KMS-11 (cell line): ENCODE measurements at regions not wholly inside any gene's neighbourhood (a gene's known extent, or its start where the extent isn't known, plus 50 kb on each side); places are given as distances from the start of the nearest gene placed in this dataset.

Source experiments
- H2AFZ ChIP-seq: fragments of 200-600 bp; sonication (generic); 2 replicates; pipeline ENCODE4 v1.6.1; 2016; ENCODE audit warnings: antibody characterized with exemption, mixed run types, low read depth
- H3K27ac ChIP-seq: fragments of 200-600 bp; sonication (generic); 2 replicates; pipeline ENCODE4 v1.6.1; 2016; ENCODE audit warnings: mild to moderate bottlenecking, mixed run types
- H3K27me3 ChIP-seq: fragments of 200-600 bp; sonication (generic); 2 replicates; pipeline ENCODE4 v1.6.1; 2017; ENCODE audit warnings: mild to moderate bottlenecking, low read depth, mixed run types, moderate library complexity; ENCODE audit not compliant: insufficient read depth
- H3K36me3 ChIP-seq: fragments of 200-600 bp; sonication (generic); 2 replicates; pipeline ENCODE4 v1.6.1; 2017; ENCODE audit warnings: mild to moderate bottlenecking, mixed run types; ENCODE audit not compliant: insufficient read depth
- H3K4me1 ChIP-seq: fragments of 200-600 bp; sonication (generic); 2 replicates; pipeline ENCODE4 v1.6.1; 2016; ENCODE audit warnings: mild to moderate bottlenecking, low read depth, mixed run types; ENCODE audit not compliant: poor library complexity, severe bottlenecking
- H3K4me2 ChIP-seq: fragments of 200-600 bp; sonication (generic); 2 replicates; pipeline ENCODE4 v1.7.0; 2016; ENCODE audit warnings: mild to moderate bottlenecking, mixed run types
- H3K4me3 ChIP-seq: fragments of 200-600 bp; sonication (generic); IDR thresholded peaks from 2 replicates; pipeline ENCODE4 v1.6.1; 2017; ENCODE audit warnings: low read depth, low read length, mixed read lengths; ENCODE audit not compliant: insufficient read depth
- H3K79me2 ChIP-seq: fragments of 200-600 bp; sonication (generic); 2 replicates; pipeline ENCODE4 v1.6.1; 2016; ENCODE audit warnings: low read depth, mixed run types; ENCODE audit not compliant: insufficient read depth
- H3K9ac ChIP-seq: fragments of 200-600 bp; sonication (generic); 2 replicates; pipeline ENCODE4 v1.6.1; 2016; ENCODE audit warnings: mild to moderate bottlenecking, mixed run types
- H4K20me1 ChIP-seq: fragments of 200-600 bp; sonication (generic); 2 replicates; pipeline ENCODE4 v1.6.1; 2016; ENCODE audit warnings: mild to moderate bottlenecking, mixed run types; ENCODE audit not compliant: insufficient read depth
- TF ChIP-seq, protein P1 (sequence below): fragments of 200-600 bp; sonication (generic); conservative IDR thresholded peaks from 2 replicates; pipeline ENCODE4 v1.6.1; 2017; ENCODE audit warnings: low read depth, mild to moderate bottlenecking, antibody characterized with exemption, low read length, moderate library complexity, mixed read lengths

DNA sequence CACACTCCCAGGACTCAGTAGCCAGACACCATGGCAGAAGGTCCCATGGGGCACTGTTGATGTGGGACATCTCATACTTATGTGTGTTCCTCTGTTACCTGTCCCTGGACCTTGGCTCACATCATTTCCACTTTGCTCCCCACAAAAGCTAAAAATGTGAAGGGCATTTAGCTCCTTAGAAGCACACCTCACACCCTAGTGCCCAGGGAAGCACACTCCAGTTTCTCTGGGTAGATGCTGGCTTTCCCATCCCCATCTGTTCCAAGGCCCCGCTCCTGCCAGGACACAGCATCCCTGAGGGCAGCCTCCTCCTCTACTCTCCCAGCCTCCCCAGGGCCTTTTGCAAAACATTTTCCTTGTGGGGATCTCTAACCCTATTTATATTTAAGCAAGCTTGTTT lies 572.4 kb upstream of the MGMT start:
- Histone ChIP-seq H3K9ac (no peak overlapping the region), H3K4me2 (no peak overlapping the region), H3K4me3 (no peak overlapping the region), H3K27me3 (no peaks in the 10 kb centered on the region), H3K36me3 (no peaks in the 10 kb centered on the region), H3K79me2 (no peaks in the 10 kb centered on the region), H3K27ac (no peak overlapping the region), H3K4me1 (peaks cover 9% of the 10 kb centered on the region), H2AFZ (no peak overlapping the region), H4K20me1 (no peaks in the 10 kb centered on the region)
- TF ChIP-seq, protein P1, sequence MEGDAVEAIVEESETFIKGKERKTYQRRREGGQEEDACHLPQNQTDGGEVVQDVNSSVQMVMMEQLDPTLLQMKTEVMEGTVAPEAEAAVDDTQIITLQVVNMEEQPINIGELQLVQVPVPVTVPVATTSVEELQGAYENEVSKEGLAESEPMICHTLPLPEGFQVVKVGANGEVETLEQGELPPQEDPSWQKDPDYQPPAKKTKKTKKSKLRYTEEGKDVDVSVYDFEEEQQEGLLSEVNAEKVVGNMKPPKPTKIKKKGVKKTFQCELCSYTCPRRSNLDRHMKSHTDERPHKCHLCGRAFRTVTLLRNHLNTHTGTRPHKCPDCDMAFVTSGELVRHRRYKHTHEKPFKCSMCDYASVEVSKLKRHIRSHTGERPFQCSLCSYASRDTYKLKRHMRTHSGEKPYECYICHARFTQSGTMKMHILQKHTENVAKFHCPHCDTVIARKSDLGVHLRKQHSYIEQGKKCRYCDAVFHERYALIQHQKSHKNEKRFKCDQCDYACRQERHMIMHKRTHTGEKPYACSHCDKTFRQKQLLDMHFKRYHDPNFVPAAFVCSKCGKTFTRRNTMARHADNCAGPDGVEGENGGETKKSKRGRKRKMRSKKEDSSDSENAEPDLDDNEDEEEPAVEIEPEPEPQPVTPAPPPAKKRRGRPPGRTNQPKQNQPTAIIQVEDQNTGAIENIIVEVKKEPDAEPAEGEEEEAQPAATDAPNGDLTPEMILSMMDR: no peak

DNA sequence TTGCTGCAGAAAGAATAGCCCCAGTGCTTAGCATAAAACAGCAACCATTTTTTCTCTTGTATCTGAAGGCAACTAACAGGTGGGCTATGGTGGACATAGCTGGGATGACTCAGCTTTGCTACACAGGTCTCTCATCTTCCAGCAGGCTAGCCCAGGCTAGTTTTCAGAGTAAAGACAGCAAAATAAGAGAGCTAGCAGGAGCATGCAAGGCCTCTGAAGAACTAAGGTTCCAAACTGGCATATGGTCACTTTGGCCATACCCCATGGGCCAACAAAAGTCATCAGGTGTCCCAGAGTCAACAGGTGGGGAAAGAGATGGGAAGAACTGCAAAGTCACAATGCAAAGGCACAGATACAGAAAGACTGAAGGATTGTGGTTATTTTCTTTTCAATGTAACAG lies 571.6 kb upstream of the MGMT start:
- Histone ChIP-seq H3K9ac (no peak overlapping the region), H3K27ac (no peak overlapping the region), H3K27me3 (no peaks in the 10 kb centered on the region), H3K4me3 (no peak overlapping the region), H3K79me2 (no peaks in the 10 kb centered on the region), H3K4me2 (no peak overlapping the region), H2AFZ (no peak overlapping the region), H3K4me1 (peaks cover 9% of the 10 kb centered on the region), H4K20me1 (no peaks in the 10 kb centered on the region), H3K36me3 (no peaks in the 10 kb centered on the region)
- TF ChIP-seq, protein P1: no peak

DNA sequence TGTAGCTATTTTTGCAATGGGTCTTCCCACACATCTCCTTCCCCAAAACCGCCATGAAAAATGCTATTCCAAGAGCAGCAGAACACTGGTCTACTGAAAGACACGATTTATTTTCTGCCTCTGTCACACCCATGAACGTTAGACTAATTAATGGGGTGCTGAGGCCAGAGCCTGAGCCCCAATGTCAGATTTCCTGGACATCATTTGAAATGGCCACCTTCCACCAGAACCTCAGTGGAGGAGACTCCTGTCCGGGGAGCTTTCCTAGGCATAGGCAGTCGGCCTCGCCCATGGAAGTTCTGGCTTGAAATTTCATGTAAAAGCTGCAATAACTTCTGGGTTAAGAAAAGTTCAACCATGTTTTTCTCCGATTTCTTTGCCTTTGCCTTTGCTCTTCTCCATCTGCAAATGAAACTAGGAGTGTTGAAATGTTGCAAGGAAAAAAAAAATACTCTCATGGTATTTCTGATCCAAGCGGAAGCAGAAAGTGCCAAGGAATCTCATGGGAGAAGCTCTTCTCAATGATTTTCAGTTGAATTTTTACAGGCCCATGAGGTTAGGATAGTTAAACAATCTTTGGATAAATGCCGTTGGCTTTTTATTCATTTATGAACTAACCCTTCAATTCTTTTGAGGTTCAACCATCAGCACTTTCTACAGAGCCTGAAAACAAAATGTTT lies 570.8 kb upstream of the MGMT start:
- Histone ChIP-seq H3K79me2 (no peaks in the 10 kb centered on the region), H3K36me3 (no peaks in the 10 kb centered on the region), H3K4me2 (no peak overlapping the region), H3K4me3 (no peak overlapping the region), H3K9ac (no peak overlapping the region), H3K4me1 (peaks cover 9% of the 10 kb centered on the region), H3K27ac (no peak overlapping the region), H3K27me3 (no peaks in the 10 kb centered on the region), H4K20me1 (no peaks in the 10 kb centered on the region), H2AFZ (no peak overlapping the region)
- TF ChIP-seq, protein P1: no peak

DNA sequence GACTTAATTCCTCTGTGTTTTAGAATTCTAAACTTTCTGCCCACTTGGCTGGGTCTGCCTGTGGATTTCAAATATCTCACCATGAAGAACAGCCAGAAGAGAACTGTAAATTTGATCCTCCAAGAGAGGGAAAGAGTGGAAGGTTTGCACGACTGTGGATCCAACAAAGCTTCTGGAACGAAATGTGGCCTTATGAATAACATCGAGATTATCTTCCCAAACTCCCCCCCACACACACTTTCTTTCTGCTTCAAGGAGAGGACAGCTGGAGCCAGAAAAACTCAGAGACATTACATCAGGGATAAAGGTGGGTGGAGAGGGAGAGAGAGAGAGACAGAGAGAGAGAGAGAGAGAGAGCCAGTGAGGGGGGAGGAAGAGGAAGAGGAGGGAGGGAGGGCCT lies 570.1 kb upstream of the MGMT start:
- Histone ChIP-seq H3K27ac (no peak overlapping the region), H4K20me1 (no peaks in the 10 kb centered on the region), H2AFZ (no peak overlapping the region), H3K9ac (no peak overlapping the region), H3K4me1 (peaks cover 9% of the 10 kb centered on the region), H3K27me3 (no peaks in the 10 kb centered on the region), H3K4me2 (no peak overlapping the region), H3K36me3 (no peaks in the 10 kb centered on the region), H3K79me2 (no peaks in the 10 kb centered on the region), H3K4me3 (no peak overlapping the region)
- TF ChIP-seq, protein P1: no peak
